ENCODE measurements at regions not wholly inside any gene's neighbourhood (a gene's known extent, or its start where the extent isn't known, plus 50 kb on each side); places are given as distances from the start of the nearest gene placed in this dataset.
A peak's percentile ranks its signal among the peaks of the same experiment; 100 is the strongest.

DNA sequence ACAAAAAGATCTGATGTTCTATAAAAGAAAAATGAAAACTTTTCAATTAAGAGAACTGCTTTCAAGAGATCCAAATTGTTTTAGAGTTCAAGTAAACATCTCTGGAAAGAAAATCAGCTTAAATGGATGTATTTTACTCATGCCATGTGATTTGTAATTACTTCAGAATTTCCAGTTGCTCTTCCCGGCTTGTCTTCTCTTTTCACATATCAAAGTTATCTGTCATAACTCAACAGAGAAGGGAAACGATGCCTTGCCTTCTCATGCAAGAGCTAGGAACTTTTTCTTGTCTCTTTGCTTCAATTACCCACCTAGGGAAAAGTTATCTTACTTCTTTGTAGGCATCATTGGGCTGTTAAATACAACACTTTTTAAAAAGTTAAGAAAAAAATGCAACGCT is 255.2 kb upstream of the POU2AF2 start:
- DNase-seq (ENCODE audit: low read depth, low spot score): no peak
- no peak overlapping the region for H3K27ac ChIP-seq

DNA sequence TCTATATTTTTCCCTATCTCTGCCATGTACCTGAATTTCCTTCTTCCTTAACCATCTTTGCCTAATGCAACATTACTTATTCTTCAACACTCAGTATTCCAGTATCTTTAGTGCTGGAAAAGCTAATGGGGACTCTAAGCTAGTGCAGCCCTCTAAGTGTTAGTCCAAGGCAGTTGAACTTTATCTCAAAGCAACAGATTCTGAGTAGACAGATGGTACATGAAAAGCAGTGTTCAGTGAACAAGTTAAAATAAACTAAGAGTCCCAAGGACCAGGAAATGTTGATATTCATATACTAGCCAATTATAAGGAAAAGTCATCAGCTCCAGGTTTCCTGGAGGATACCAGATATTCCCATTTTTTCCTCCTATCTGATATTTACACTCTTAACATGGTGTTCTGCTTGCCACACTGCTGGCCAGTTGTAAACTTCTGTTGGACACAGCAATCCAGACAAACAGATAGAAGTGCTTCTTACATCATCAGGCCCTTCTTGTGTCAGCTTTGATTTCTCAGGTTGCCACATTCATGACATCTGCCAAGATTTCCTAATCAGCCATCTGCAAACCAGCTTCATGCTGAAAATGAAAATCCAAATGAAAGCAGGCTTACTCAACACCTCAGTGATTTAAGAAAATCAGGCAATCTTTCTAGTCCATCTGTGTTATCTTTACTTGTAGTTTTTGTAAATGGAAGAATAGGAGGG is 255.9 kb upstream of the POU2AF2 start:
- no peak overlapping the region for H3K27ac ChIP-seq
- DNase-seq (ENCODE audit: low read depth, low spot score): no peak

DNA sequence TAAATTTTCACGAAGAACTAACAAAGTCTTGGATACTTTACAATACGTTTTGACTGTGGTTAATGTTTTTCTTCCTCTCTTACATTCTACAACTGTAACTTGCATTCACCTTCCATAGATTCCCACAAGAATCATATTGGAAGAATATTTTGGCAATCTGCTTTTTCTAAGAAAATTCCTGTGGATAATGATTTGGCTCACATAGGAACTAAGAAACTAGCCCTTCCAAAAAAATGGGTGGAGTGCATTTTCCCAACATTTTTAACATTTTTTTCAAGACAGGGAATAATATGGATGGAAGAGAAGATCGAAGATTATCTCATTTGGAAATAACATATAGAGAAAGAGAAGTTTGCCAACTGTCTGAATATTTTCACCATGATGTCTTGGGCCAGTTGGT is 256.9 kb upstream of the POU2AF2 start:
- H3K27ac ChIP-seq: no peak overlapping the region
- no peak for DNase-seq (ENCODE audit: low read depth, low spot score)

DNA sequence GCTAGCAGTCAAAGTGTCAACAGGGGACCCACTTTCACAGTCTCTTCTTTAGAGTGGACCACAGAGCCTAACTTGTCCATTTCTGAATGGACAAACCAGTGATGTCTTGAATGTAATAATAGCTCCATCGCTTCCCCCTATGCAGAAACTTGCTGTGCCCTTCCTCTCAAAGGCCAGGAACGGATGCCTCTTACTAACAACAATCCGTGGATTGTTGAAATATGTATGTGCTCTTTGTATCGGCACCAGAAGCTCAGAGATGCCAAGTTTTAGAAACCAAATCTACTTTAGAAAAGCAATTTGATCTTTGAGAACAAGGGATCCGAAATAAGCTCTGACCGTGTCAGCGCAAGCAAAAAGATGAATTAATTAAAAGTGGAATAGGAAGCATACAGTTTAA is 259.5 kb upstream of the POU2AF2 start:
- no peak overlapping the region for H3K27ac ChIP-seq
- DNase-seq (ENCODE audit: low read depth, low spot score): no peak

DNA sequence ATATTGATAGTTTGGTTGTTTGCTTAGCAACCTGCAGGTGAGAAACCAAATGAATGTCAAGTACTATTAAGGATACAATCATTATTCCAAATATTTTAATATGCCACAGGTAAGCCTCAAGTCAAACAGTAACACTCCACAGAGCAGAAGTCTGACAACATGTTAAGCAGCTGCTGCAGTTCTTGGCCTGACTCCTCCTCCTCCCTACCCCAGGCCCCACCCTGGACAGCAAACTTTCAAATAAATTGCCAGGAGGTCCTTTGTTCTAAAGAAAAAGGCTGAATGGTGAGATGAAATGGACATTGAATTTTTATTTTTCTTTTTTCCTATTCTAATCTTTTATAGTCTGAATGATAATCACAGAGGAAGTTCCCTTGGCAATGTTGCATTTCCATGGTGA is 260.0 kb upstream of the POU2AF2 start:
- H3K27ac ChIP-seq: no peak overlapping the region
- DNase-seq (ENCODE audit: low read depth, low spot score): no peak

DNA sequence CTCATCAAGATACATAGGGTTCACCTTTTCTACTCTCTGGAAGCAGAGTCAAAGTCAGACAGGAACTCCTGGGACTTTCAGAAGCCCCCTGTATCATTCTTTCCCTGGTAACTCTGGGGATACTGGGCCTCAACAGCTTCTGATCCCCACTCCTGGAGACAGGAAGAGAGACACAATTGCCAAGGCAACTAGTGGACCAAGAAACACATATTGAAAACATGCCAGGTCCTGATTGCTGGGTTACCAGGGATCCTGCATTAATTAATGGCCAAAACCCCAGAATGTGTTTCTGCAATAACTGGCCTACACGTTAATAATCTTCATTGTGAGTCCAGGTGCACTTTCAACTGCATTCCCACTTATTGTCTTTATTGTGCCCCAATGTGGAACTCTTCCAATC is 260.8 kb upstream of the POU2AF2 start:
- no peak for DNase-seq (ENCODE audit: low read depth, low spot score)
- no peak overlapping the region for H3K27ac ChIP-seq

DNA sequence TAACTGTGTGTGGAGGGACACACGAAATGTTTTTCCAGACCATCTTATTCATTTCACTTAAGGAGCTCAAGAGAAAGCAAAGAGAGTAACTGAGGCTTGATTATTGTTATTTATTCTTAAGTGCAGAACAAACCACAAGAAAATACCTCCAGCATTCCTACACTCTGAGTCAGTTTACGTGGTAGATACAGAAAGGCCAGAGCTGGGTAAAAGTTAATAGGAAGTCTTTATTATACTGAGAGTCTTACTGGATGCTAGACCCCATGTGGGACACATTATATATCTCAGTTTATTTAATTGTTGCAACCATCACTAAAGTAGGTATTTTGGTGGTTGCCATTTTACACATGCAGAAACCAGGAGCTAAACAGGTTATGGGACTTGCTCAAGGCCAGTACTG is 261.4 kb upstream of the POU2AF2 start:
- H3K27ac ChIP-seq: no peak overlapping the region
- no peak for DNase-seq (ENCODE audit: low read depth, low spot score)

DNA sequence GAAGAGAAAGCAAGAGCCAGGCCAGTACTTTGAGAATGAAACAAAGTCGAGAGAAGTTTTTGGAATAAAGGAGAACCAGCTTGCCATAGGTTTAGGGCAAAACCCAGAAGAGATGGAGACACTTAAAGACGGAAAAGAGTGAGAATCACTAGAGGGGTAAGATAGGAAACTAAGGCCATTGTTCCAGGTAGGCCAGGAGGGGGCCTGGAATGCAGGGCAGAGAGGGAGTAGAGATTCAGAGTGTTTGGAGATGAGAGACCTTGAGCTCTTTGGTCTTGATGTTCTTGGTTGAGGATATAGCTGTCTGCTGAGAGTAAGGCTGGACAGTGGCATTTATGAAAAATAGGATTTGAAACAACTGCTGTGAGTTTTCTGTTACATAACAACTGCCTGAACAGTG is 263.3 kb upstream of the POU2AF2 start:
- no peak overlapping the region for H3K27ac ChIP-seq
- no peak for DNase-seq (ENCODE audit: low read depth, low spot score)

DNA sequence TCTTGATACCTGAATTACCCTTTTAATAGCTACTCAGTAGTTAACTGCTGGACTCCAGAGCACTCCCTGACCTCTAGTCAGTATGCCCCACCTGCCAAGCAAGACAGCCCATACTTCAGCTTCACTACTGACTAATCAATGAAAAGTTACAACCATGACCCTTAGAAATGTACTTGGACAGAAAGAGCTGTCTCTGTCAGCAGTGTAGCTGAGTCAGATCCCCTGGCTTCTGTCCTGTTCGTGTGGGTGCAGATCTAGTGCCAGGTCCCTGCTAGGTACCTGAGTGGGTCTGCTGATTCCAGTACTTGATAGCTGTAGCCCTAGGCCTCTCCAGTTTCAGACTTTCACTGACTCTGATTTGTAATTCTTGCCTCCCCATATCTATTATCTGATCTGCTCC is 265.8 kb upstream of the POU2AF2 start:
- H3K27ac ChIP-seq: peak overlapping the region; percentile 19
- no peak for DNase-seq (ENCODE audit: low read depth, low spot score)

DNA sequence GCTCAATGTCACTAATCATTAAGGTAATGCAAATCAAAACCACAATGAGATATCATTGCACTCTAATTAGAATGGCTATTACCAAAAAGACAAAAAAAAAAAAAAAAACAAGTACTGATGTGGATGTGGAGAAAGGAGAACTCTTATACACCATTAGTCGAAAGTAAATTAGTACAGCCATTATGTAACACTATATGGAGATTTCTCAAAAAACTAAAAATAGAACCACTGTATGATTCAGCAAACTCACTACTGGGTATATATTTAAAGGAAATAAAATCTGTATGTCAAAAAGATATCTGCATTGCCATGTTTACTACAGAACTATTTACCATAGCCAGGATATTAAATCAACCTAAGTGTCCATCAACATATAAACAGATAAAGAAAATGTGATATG is 265.4 kb upstream of the ARHGAP20 start:
- DNase-seq (ENCODE audit: low read depth, low spot score): no peak

DNA sequence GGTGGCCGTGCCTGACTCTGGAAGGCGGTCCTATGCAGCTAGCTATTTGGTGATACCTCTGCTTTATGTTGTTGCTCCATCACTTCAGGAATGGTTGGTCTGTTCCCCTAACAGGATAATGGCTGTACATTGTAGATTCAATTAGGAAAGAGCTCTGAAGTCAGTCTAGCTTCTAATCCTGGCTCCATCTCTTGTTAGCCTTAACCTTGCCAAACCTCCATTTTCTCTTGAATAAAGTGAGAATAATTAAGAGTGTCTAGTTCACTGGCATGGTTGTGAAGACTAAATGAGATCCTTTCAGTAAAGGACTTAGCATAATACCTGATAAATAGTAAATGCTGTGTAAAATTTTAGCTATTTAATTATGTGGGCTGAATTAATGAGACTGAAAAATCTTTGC is 262.5 kb upstream of the ARHGAP20 start:
- no peak for DNase-seq (ENCODE audit: low read depth, low spot score)
- H3K27ac ChIP-seq: no peak overlapping the region

More for the DNA sequence above, 265.4 kb upstream of the ARHGAP20 start:
- no peak overlapping the region for H3K27ac ChIP-seq

DNA sequence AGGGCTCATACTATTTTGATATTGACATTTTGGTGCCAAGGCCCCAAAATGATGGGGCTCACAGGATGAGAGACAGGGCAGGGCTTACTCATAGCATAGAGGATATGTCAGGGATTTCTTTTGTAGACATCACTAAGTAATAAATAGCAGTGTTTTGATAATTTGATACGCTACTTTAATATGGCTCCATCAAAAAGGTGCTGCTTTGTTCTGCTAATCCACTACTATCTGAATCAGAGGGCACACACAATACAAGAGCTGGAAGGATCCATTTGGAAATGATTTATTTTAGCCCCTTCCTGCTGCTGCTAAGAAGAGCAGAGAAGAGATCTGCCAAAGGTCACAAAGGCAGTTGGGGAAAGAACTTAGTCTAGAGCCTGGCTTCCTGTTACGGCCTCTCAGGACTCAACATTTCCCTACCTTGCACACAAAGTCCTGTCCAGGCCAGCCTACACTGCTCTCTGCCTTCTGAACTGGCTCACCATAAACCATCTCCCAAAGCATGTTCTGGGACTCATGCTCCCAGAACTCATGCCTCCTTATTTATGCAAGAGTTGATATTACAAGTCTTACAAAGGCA is 261.3 kb upstream of the ARHGAP20 start:
- H3K27ac ChIP-seq: no peak overlapping the region
- DNase-seq (ENCODE audit: low read depth, low spot score): no peak

DNA sequence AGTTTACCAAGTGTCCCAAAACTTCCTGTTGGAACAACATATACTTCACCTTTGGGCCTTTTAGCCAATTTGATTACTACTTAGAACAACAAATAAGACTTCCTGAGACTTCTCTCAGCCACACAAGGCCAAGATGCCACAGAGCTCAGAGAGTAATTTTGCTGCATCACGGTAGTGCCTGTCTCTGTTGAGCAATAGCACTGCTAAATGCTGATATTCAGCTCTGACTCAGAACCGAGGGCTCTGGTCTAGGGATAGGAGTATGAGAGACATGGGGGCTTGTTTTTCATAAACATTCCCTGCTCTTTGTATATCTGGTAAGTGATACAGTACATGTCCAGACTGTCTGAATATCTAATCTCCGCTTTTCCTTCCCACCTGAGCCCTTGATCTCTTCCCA is 260.4 kb upstream of the ARHGAP20 start:
- H3K27ac ChIP-seq: no peak overlapping the region
- no peak for DNase-seq (ENCODE audit: low read depth, low spot score)

DNA sequence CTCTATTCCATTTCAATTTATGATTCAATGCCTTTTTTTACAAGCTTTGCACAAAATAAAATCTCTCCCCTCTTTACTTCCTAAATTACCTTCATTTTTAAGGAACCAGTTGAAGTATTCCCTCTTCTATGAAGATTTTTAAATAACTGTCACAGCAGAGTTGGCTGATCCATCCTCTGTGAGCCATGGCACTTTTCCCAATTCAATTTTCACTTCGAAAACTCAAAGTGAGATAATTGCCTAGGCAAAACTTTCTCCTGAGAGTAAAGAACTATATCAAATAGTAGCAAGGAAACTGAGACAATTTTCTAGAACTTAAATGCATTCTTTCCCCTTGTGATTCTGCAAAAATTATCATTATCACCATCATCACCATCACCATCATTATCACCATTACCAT is 259.9 kb upstream of the ARHGAP20 start:
- no peak for DNase-seq (ENCODE audit: low read depth, low spot score)
- H3K27ac ChIP-seq: no peak overlapping the region

DNA sequence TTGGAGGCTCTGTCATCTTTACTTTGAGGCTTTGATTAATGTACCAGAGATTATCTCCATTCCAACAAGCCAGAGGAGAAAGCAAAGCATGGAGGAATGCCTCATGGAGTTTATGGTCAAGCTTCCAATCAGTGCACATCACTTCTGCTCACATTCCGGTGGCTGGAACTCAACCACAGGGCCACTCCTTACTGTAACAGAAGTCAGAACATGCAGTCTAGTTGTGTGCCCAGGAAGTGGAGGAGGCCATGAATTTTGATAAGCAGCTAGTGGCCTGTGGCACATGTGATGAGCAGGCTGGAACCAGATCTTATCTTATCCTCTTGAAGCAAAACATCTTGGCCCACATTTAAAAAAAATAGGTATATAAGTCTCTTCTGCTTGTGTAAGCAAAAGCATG is 258.9 kb upstream of the ARHGAP20 start:
- no peak overlapping the region for H3K27ac ChIP-seq
- peak; percentile 45 for DNase-seq (ENCODE audit: low read depth, low spot score)

DNA sequence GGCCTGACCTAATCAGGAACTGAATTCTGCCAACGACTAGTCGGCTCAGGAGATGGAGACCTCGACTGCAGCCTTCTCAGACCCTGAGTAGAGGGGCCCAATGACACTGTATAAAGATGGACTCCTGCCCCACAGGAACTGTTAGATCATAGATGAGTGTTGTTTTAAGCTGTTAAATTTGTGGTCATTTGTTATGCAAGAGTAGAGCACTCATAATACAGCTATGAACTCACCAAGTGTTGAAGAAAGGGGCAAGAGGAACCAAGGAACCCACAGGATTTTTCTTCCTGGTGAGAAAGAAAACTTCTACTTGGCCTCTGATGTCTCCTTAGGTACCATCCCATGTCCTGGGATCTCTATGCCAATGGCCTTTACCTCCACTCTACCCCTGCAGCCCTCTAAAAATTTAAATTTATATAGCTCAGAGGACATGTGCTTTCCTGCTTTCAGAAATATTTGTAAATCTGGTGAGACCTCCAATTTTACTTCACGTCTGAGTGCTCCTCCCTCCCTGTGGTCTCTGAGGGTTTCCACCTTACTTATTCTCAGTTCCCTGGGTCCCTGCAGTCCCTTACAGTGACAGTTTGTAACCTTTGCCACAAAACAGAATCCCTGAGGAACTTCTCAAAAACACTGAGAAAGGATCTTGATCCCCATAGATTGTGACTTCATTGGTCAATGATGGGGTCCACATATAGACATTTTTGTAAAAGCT is 256.3 kb upstream of the ARHGAP20 start:
- no peak for DNase-seq (ENCODE audit: low read depth, low spot score)
- H3K27ac ChIP-seq: no peak overlapping the region

DNA sequence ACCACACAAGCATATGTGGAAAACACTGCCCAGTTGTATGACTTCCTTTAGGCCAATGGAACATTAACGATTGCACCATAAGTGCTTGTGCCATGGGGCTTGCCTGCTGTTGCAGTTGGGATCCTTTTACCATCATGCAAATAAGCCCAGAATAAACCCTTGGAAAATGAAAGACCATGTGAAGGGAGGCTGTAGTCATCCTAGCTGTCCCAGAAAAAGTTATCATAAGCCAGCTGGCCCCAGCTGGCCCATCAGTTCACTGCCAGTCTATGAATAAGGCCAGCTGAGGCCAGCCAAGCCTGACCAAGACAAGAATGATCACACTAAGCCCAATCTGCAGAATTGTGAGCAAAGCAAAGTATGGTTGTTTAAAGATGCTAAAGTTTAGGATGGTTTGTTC is 253.9 kb upstream of the ARHGAP20 start:
- no peak overlapping the region for H3K27ac ChIP-seq
- DNase-seq (ENCODE audit: low read depth, low spot score): no peak

DNA sequence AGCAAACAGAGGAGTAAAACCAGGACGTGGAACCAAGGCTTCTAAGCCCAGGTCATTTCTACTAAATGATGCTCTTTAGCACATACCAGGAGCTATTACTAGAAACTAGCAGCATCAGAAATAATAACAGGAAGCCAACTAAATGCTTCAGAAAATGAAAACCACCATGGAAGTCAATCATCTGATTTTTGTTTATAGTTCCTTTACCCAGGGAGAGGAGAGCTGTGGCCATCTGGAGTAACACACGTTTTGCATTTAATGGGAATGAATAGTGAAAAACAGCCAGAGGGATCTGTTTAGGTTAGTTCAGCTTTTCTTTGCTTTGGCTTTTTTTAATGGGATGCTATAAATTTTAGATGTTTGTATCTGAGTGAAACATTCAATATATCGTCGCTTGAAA is 250.7 kb upstream of the ARHGAP20 start:
- DNase-seq (ENCODE audit: low read depth, low spot score): no peak
- no peak overlapping the region for H3K27ac ChIP-seq

DNA sequence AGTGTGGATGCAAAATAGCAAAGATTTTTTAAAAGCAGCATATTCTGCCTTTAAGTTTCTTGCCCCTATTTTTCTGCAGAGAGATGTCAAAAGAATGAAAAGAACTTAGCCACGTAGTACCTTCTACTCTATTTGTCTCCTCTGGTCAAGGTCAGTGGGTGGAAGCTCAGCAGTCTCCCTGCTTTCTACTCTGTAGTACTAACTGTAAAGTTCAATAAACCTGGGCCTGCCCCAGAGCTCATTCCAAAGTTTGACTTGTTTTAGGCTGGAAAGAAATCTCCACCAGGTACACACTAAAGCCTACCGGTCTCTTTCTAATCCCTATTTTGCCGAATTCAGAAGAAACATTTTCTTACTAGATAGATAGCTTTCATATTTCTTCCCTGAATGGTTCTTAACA is 247.9 kb upstream of the ARHGAP20 start:
- no peak for DNase-seq (ENCODE audit: low read depth, low spot score)
- no peak overlapping the region for H3K27ac ChIP-seq

DNA sequence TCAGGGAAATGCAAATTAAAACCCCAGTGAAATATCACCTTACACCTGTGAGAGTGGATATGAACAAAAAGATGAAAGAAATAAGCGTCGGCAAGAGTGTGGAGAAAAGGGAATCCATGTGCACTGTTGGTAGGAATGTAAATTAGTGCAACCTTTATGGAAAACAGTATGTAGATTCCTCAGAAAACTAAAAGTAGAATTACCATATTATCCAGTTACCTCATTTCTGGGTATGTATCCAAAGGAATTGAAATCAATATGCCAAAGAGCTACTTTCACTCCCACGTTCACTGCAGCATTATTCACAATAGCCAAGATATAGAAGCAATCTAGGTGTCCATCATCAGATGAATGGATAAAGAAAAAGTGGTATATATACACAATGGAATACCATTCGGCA is 246.0 kb upstream of the ARHGAP20 start:
- no peak for DNase-seq (ENCODE audit: low read depth, low spot score)
- no peak overlapping the region for H3K27ac ChIP-seq

DNA sequence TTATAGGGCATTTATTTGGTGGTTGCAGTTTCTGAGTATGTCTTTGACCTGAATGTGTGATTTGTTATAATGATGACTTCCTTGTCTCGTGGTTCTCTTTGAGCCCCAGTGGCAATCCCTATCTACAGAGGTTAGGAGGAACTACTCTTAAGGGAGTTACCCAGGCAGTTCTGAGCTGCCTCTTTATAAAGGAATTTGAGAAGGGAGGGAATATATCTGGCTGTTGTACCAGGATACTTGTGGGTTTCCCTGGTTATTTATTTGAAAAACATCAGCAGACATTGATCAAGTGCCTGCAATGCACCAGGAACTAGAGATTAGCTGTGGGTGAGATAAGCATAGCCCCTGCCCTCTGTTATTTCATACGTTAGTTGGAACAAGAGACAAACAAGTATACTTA is 243.5 kb upstream of the ARHGAP20 start:
- DNase-seq (ENCODE audit: low read depth, low spot score): no peak
- no peak overlapping the region for H3K27ac ChIP-seq

Data from epithelial cell of prostate (primary cell).